ENCODE measurements at regions not wholly inside any gene's neighbourhood (a gene's known extent, or its start where the extent isn't known, plus 50 kb on each side); places are given as distances from the start of the nearest gene placed in this dataset.

GRCh38 chr21:16353764-16354163, 624.0 kb downstream of the USP25 start:
- intact Hi-C loops (cut with micrococcal nuclease): no loop called here

DNA sequence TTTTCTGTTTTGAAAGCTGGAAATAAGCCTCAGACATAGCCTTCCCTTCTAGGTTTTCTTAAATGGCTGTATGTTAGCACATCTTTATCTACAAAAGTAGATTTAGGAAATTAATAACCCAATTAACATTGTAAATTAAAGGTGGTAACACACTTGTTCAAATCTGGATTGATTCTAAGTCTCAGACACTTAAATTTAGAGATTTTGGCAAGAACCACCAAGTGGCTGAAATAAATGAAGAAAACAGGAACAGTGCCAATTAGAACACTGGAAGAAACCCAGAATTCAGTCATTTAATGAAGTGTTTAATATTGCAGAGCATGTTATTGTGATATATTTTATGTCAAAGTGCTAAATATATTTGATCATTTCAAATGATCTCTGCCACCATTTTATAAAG, 628.2 kb downstream of the USP25 start:
- intact Hi-C loops (cut with micrococcal nuclease): no loop called here

GRCh38 chr21:16358784-16359183, 629.0 kb downstream of the USP25 start:
- intact Hi-C loops (cut with micrococcal nuclease): no loop called here

- intact Hi-C loops (cut with micrococcal nuclease): no loop called here
These were observed 633.3 kb downstream of the USP25 start for GRCh38 chr21:16363100-16363499.

DNA sequence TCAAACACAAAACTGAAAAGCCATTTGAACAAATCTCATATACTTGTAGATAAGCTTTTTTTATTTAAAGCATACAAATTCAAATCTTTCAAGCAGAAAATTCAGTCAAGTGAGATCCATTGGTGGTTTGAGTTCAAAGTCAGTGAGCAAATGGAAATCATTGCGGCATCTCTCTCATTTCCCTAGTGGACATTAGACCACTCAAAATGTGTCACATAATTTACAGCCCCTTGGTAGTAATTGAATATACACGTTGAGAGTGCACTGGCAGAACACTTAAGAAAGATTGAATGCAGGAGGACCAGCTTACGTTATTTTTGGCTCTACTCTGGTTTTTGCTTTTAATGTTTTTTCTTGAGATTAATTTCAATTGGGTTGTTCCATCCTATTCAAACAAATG, 633.7 kb downstream of the USP25 start:
- intact Hi-C loops (cut with micrococcal nuclease): no loop called here

DNA sequence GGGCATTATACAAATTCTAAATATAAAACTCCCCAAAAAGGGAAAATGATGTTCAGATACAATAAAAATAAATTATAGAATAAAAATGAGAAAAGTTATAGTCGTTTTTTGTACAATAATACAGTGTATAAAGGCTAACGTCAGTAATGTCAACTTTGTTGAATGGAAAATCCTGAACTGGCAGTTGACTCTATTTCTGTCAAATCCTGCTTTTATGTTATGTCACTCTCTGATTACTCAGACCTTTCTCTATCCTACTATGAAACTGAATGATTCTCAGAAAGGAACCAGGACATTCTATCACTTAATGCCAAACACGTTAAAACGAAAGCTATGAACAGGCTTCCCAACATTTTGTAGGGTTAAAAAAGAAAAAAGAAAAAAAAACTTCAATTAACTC, 636.4 kb downstream of the USP25 start:
- intact Hi-C loops (cut with micrococcal nuclease): no loop called here

DNA sequence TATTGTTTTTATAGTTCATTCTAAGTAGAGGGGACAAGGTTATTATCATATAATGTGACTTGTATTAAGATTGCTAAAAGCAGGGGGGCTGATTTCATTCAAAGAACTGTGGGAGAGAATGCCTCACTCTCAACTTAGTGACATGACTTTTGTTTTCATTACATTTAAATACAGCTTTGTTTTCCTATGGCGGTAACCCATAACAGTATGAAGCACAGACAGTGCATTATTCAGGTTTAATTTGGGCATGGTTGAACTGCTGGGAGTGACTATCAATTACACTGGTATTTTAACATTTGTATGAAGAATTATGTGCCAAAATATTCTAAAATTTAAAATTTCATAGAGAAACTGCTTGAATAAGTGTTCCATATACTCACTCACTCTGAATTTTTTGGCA, 637.3 kb downstream of the USP25 start:
- intact Hi-C loops (cut with micrococcal nuclease): no loop called here

DNA sequence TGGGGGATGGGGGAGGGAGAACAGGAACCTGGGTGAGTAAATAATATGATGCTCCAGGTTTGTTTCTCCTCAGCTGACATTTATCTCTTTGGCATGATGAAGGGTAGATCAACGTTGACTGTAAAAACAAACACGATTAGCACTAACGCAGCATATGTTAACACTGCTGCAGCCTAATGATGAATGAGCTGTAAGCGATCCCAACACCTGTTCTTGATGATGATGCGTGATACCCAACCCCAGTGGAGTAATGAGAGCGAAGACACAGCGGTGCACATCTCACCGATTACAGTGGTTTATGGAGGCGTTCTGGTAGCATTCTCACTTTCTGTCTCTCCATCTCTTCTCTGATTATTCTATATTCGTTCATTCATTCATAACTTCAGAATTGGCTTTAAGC, 640.4 kb downstream of the USP25 start:
- intact Hi-C loops (cut with micrococcal nuclease): no loop called here

DNA sequence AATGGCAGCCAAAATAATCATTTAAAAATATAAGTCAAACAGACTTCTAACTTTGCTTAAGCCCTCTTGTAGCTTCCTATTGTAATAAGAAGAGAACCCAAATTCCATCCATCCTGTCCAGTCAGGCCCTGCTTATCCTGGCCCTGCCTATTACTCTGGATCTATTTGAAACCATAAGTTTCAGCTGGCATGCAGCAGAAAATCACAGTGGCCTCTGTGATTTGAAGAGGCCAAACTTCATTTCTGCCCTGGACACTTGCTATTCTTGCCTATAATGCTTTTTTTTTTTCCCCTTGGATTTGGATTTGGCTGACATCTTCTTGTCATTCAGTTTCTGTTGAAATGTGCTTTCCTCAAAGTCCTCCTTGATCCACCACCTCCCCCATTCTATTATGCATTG, 642.8 kb downstream of the USP25 start:
- intact Hi-C loops (cut with micrococcal nuclease): no loop called here

DNA sequence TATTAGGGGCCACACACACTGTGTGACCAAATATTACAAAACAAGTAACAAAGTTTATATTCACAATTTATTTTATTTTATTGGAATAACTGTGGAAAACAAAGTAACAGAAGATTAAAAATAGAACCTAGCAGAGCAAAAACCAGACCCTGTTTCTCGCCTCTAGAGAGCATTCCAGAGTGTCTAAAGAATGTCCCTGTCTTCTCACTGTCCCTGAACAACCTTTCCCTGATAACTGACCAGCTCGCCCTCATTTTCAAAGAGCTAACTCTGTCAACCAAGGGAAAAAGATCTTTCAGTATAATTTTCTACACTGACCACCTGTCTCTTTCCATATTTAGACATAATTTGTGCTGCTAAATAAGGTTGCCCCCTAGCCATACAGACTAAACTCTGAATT, 646.9 kb downstream of the USP25 start:
- intact Hi-C loops (cut with micrococcal nuclease): no loop called here

GRCh38 chr21:16377120-16377658, 647.4 kb downstream of the USP25 start:
- intact Hi-C loops (cut with micrococcal nuclease): no loop called here

DNA sequence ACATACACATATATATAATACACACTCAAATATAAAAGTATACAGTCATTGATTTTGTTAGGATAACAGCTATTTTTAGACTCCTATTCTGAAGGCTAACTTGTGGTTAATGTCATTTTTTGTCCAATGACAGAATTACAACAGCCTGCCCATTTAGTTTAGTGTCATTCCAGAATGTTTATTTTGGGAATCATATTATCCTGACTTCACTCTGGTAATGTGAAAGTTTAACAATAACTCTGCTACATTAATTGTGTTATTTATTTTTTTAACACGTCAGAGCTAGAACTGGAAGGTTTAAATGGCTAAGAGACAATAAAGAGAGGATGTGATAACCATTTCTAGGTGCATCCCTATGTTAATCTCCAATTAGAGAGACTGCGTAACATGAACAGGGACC, 648.1 kb downstream of the USP25 start:
- intact Hi-C loops (cut with micrococcal nuclease): no loop called here

- intact Hi-C loops (cut with micrococcal nuclease): no loop called here
These were observed 648.7 kb downstream of the USP25 start for GRCh38 chr21:16378525-16378924.

GRCh38 chr21:16388291-16388690, 658.5 kb downstream of the USP25 start:
- intact Hi-C loops (cut with micrococcal nuclease): no loop called here

DNA sequence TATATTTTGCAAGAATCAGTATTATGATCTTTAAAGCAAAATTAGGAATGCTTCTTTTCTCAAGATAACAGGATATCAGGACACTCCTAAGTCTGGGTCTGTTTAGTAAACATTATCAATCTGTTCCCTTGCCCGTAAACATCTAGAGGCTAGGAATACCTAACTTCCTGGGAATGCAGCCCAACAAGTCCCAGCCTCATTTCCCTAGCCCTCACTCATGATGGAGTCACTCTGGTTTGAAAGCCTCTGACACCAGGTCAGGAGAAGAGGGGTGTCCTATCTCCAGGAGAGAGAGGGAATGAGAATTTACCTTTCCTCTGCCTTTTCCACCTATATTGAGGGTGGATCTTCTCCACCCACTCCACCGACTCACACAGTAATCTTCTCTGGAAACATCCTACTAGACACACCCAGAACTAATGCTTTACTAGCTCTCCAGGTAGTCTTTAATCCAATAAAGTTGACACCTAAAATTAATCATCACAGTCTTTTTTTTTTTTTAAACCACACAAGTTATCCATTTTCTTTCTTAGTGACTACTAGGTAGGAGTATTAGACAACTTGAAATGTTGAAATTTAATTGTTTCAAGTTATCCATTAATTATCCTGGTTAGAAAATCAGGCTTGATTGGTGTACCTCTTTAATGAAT, 659.3 kb downstream of the USP25 start:
- intact Hi-C loops (cut with micrococcal nuclease): no loop called here

DNA sequence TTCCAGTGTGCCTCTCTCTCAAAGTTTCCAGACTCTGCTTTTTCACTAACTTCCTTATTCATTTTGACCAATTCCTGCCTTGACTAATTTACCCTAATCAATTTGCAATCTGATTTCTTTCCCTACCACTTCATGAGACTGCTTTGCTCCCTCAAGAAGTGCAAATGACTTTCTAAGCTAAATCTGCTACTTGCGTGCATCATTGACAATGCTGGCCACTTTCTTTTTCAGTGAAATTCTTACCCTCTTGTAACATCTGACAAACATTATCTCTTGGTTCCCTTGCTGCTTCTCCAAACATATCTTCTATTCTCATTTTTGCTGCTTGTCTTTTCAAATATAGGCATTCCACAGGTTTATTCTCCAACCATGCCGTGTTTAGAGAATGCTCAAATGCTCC, 659.9 kb downstream of the USP25 start:
- intact Hi-C loops (cut with micrococcal nuclease): no loop called here

DNA sequence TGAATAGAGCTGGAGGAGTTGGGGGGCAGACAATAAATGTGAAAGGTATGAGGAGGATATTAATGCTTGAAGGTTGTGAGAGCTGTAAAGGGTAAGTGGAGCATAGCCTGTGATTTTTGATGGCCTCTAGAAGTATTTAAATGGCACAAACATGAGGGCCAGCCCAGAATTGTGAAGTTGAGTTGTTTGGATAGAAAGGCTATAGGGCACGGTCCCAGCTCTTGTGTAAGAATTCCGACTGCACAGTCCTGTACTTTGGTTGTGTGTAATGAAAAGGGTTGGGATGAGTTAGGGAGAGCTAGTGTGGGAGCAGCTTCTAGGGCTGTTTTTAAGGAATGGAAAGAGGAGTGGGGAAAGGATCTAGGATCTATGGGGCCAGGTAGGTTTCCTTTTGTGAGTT, 665.5 kb downstream of the USP25 start:
- intact Hi-C loops (cut with micrococcal nuclease): no loop called here

DNA sequence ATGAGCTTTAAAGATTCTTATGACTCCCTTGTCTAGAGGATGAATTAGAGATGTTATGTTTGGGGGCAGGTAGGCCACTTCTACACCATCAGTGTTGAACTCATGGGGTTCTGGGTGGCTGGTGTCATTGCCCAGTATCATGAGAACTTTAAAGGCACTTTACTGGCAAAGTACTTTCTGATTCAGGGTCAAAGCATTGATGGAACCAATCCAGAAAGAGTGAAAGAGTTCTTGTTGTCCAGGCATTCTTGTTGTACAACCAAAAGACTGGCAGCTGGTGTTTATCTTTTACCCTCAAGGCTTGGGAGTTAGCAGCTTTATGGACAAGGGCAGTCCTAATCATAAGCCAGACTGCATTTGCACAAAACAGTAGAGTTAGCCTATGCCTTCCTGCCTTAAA, 673.0 kb downstream of the USP25 start:
- intact Hi-C loops (cut with micrococcal nuclease): no loop called here

DNA sequence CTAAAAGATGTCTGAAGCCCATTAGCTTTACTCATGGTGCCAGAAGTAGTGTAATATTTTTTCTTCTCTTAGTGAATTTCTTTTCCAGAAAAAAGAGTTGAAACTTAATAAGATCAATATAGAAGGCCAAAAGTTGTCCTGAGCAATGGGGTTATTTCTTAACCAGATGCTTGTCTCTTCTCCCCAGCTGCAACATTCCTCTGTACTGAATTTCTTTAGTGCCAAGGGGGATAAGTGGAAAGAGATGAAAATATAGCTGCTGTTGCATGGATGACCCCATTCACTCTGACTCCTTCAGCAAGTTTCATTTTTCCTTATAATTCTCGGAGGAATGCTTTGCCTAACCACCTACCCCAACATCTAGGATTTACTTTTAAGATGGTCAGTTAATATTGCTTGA, 675.0 kb downstream of the USP25 start:
- intact Hi-C loops (cut with micrococcal nuclease): no loop called here

GRCh38 chr21:16406355-16406754, 676.6 kb downstream of the USP25 start:
- intact Hi-C loops (cut with micrococcal nuclease): no loop called here

DNA sequence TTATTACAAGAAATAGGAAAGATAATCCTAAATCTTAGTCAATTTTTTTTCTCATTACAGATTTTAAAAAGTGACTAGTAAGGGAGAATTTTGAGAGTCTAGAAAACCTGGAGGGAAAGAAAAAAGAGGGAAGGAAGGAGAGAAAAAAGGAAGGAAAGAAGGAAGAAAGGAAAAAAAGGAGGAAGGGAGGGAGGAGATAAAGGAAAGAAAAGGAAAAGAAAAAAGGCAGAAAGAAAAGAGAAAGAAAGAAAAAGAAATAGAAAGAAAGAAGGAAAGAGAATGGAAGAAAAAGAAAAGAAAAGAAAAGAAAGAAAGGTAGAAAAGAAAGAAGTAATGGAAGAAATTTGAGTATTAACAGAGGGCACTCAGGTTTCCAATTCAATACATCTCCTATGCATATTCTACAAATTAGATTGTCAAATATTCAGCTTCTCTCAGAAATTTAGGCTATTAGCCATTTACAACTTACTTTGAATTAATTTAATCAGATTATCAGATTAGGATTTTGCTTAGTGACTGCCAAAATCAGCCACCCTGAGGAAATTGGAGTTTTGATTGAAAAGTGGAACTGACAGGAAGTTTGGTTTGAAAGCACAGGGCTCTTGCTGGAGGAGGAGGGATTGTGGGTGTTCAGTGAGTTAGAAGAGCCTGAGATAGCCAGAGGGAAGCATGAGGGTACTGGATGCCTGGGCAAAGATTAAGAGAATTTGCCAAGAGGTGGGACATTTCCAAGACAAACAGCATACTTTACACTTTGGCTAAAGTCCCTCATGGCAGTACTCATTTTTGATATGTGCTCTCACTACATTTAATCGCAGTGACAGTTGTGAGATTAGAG, 677.8 kb downstream of the USP25 start:
- intact Hi-C loops (cut with micrococcal nuclease): no loop called here

DNA sequence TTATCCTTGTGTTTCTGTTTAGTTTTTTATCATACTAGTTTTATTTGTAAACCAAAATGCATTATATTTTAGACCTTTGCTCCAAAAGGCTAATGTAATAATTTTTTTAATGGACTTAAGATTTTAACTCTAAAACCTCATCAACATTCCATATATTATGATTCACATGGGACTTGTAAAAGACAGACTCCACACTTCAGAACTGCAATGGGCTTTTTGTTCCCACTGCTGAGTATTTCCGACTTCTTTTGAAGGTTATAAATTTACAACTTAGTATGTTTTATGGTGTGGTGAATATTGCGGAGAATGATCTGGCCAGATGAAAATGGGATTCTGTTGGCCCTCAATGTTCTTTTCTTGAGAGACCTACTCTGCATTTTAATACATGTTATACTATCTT, 678.5 kb downstream of the USP25 start:
- intact Hi-C loops (cut with micrococcal nuclease): no loop called here

- intact Hi-C loops (cut with micrococcal nuclease): no loop called here
These were observed 679.6 kb downstream of the USP25 start for GRCh38 chr21:16409352-16409751.
